IgD-negative memory B cell (primary cell): ENCODE measurements at regions not wholly inside any gene's neighbourhood (a gene's known extent, or its start where the extent isn't known, plus 50 kb on each side); places are given as distances from the start of the nearest gene placed in this dataset.

Source experiments
- H3K27ac Mint-ChIP-seq, 3 donors: one replicate each; pipeline ENCODE4 v1.8.0; 2020 to 2022; ENCODE audit warnings: mild to moderate bottlenecking in 3 of 3, mixed read lengths in 3 of 3, moderate library complexity in 1 of 3
- H3K27me3 Mint-ChIP-seq: one replicate; pipeline ENCODE4 v1.8.0; 2021; ENCODE audit warnings: mixed read lengths
- H3K36me3 Mint-ChIP-seq: one replicate; pipeline ENCODE4 v1.8.0; 2020; ENCODE audit warnings: mild to moderate bottlenecking, mixed read lengths
- H3K4me1 Mint-ChIP-seq, 3 donors: one replicate each; pipeline ENCODE4 v1.8.0; 2020 to 2022; ENCODE audit warnings: mixed read lengths in 3 of 3, mild to moderate bottlenecking in 1 of 3
- H3K4me3 Mint-ChIP-seq, 4 donors: one replicate each; pipeline ENCODE4 v1.8.0; 2020 to 2022; ENCODE audit warnings: mild to moderate bottlenecking in 4 of 4, mixed read lengths in 4 of 4, moderate library complexity in 3 of 4
- H3K9me3 Mint-ChIP-seq, 3 donors: one replicate each; pipeline ENCODE4 v1.8.0; 2020 to 2021; ENCODE audit warnings: mixed read lengths in 3 of 3, mild to moderate bottlenecking in 1 of 3

- Mint-ChIP-seq H3K9me3 (peaks cover 0 to 2% (median 0%) of the 10 kb centered on the region in 3 donors), H3K27me3 (no peaks in the 10 kb centered on the region), H3K36me3 (no peaks in the 10 kb centered on the region), H3K4me3 (no peak overlapping the region), H3K4me1 (peaks cover 0 to 2% (median 2%) of the 10 kb centered on the region in 3 donors), H3K27ac (no peak overlapping the region)
Measured at GRCh38 chr9:90251316-90251715, 391.3 kb downstream of the DIRAS2 start.

GRCh38 chr9:90256345-90256744 is 386.3 kb downstream of the DIRAS2 start:
- Mint-ChIP-seq H3K27me3 (peaks cover 3% of the 10 kb centered on the region), H3K4me3 (no peak overlapping the region), H3K36me3 (peaks cover under 1% of the 10 kb centered on the region), H3K27ac (no peak overlapping the region), H3K4me1 (peaks cover 0 to 2% (median 2%) of the 10 kb centered on the region in 3 donors), H3K9me3 (peaks cover 4 to 7% (median 5%) of the 10 kb centered on the region in 3 donors)

- Mint-ChIP-seq H3K27ac (no peak overlapping the region), H3K36me3 (peaks cover 1% of the 10 kb centered on the region), H3K4me1 (peaks cover 0 to 2% (median 2%) of the 10 kb centered on the region in 3 donors), H3K27me3 (peaks cover 3% of the 10 kb centered on the region), H3K9me3 (peaks cover 5 to 14% (median 12%) of the 10 kb centered on the region in 3 donors), H3K4me3 (no peak overlapping the region)
Measured at GRCh38 chr9:90259311-90260246, 383.0 kb downstream of the DIRAS2 start.

GRCh38 chr9:90261698-90262097 is 380.9 kb downstream of the DIRAS2 start:
- Mint-ChIP-seq H3K27ac (no peak overlapping the region), H3K4me1 (peaks cover 0 to 2% (median 2%) of the 10 kb centered on the region in 3 donors), H3K27me3 (peaks cover 5% of the 10 kb centered on the region), H3K36me3 (peaks cover 1% of the 10 kb centered on the region), H3K9me3 (peaks cover 5 to 14% (median 12%) of the 10 kb centered on the region in 3 donors), H3K4me3 (no peak overlapping the region)

- Mint-ChIP-seq H3K36me3 (no peaks in the 10 kb centered on the region), H3K27ac (no peak overlapping the region), H3K27me3 (peaks cover 13% of the 10 kb centered on the region), H3K4me1 (no peaks in the 10 kb centered on the region), H3K4me3 (no peak overlapping the region), H3K9me3 (no peaks in the 10 kb centered on the region)
Measured at GRCh38 chr9:90268613-90269012, 374.0 kb downstream of the DIRAS2 start.

GRCh38 chr9:90271707-90272106 is 370.9 kb downstream of the DIRAS2 start:
- Mint-ChIP-seq H3K9me3 (no peaks in the 10 kb centered on the region), H3K27ac (no peak overlapping the region), H3K27me3 (peaks cover 17% of the 10 kb centered on the region), H3K4me3 (no peak overlapping the region), H3K4me1 (no peaks in the 10 kb centered on the region), H3K36me3 (no peaks in the 10 kb centered on the region)

- H3K4me1 Mint-ChIP-seq, result no peaks in the 10 kb centered on the region
- no peak overlapping the region for H3K4me3 Mint-ChIP-seq
- no peaks in the 10 kb centered on the region for H3K9me3 Mint-ChIP-seq
- no peak overlapping the region for H3K27ac Mint-ChIP-seq
- peaks cover 4% of the 10 kb centered on the region for H3K36me3 Mint-ChIP-seq
- H3K27me3 Mint-ChIP-seq, result peaks cover 11% of the 10 kb centered on the region
Measured at GRCh38 chr9:90274725-90275124, 367.9 kb downstream of the DIRAS2 start.

GRCh38 chr9:90285946-90286345 is 356.7 kb downstream of the DIRAS2 start:
- Mint-ChIP-seq H3K4me1 (peaks cover 0 to 13% (median 12%) of the 10 kb centered on the region in 3 donors), H3K27ac (no peak overlapping the region), H3K9me3 (no peaks in the 10 kb centered on the region), H3K27me3 (no peaks in the 10 kb centered on the region), H3K36me3 (no peaks in the 10 kb centered on the region), H3K4me3 (peak overlapping the region in 1 of 4 donors; percentile 42)

GRCh38 chr9:90287567-90288274 is 354.9 kb downstream of the DIRAS2 start:
- peak overlapping the region; percentile 2 to 63 (median 42) for H3K4me3 Mint-ChIP-seq
- H3K27ac Mint-ChIP-seq, result peak overlapping the region in 2 of 3 donors; percentile 29 to 75
- H3K27me3 Mint-ChIP-seq, result no peaks in the 10 kb centered on the region

GRCh38 chr9:90288275-90288639 is 354.4 kb downstream of the DIRAS2 start:
- Mint-ChIP-seq H3K27me3 (no peaks in the 10 kb centered on the region), H3K27ac (peak overlapping the region in 2 of 3 donors; percentile 29 to 75), H3K9me3 (no peaks in the 10 kb centered on the region), H3K4me3 (peak overlapping the region in 1 of 4 donors; percentile 31), H3K36me3 (peaks cover 4% of the 10 kb centered on the region), H3K4me1 (peaks cover 0 to 13% (median 12%) of the 10 kb centered on the region in 3 donors)

More at GRCh38 chr9:90287567-90288274, 354.9 kb downstream of the DIRAS2 start:
- Mint-ChIP-seq H3K36me3 (peaks cover 4% of the 10 kb centered on the region), H3K9me3 (no peaks in the 10 kb centered on the region), H3K4me1 (peaks cover 0 to 13% (median 12%) of the 10 kb centered on the region in 3 donors)

GRCh38 chr9:90290716-90291485 is 351.7 kb downstream of the DIRAS2 start:
- Mint-ChIP-seq H3K27ac (no peak overlapping the region), H3K4me1 (peaks cover 0 to 13% (median 12%) of the 10 kb centered on the region in 3 donors), H3K27me3 (peaks cover 3% of the 10 kb centered on the region), H3K4me3 (no peak overlapping the region), H3K36me3 (peaks cover 4% of the 10 kb centered on the region), H3K9me3 (no peaks in the 10 kb centered on the region)

- H3K36me3 Mint-ChIP-seq, result peaks cover 4% of the 10 kb centered on the region
- no peaks in the 10 kb centered on the region for H3K4me1 Mint-ChIP-seq
- no peak overlapping the region for H3K4me3 Mint-ChIP-seq
- no peak overlapping the region for H3K27ac Mint-ChIP-seq
- peaks cover 11% of the 10 kb centered on the region for H3K27me3 Mint-ChIP-seq
- no peaks in the 10 kb centered on the region for H3K9me3 Mint-ChIP-seq
Measured at GRCh38 chr9:90296539-90296938, 346.1 kb downstream of the DIRAS2 start.

GRCh38 chr9:90299968-90300367 is 342.7 kb downstream of the DIRAS2 start:
- no peaks in the 10 kb centered on the region for H3K9me3 Mint-ChIP-seq
- no peak overlapping the region for H3K27ac Mint-ChIP-seq
- H3K27me3 Mint-ChIP-seq, result peaks cover 20% of the 10 kb centered on the region
- peaks cover 2% of the 10 kb centered on the region for H3K36me3 Mint-ChIP-seq
- no peaks in the 10 kb centered on the region for H3K4me1 Mint-ChIP-seq
- H3K4me3 Mint-ChIP-seq, result no peak overlapping the region

- Mint-ChIP-seq H3K9me3 (no peaks in the 10 kb centered on the region), H3K4me1 (no peaks in the 10 kb centered on the region), H3K36me3 (peaks cover 2% of the 10 kb centered on the region), H3K4me3 (no peak overlapping the region), H3K27me3 (peaks cover 19% of the 10 kb centered on the region), H3K27ac (no peak overlapping the region)
Measured at GRCh38 chr9:90300611-90301276, 341.9 kb downstream of the DIRAS2 start.
